Hematopoietic multipotent progenitor cell treated with erythropoietin and hydrocortisone succinate and interleukin-3 and kit ligand, for 8 days (in vitro differentiated cells): ENCODE measurements at regions not wholly inside any gene's neighbourhood (a gene's known extent, or its start where the extent isn't known, plus 50 kb on each side); places are given as distances from the start of the nearest gene placed in this dataset.
"Not testable (repeated sequence)": the region's sequence is repeated elsewhere in the genome, so short reads cannot be mapped to it uniquely, and the experiment has no call there.

ENCODE experiments used
- DNase-seq: peaks from one replicate; pipeline ENCODE4 v3.0.0-alpha.2; 2015

GRCh38 chr12:20003252-20003651 lies 365.1 kb upstream of the PDE3A start:
- no peak for DNase-seq

- DNase-seq, result no peak
These were observed 363.4 kb upstream of the PDE3A start for GRCh38 chr12:20004952-20005351.

GRCh38 chr12:20006871-20007730 lies 361.2 kb upstream of the PDE3A start:
- DNase-seq, result no peak

GRCh38 chr12:20009965-20010364 lies 358.4 kb upstream of the PDE3A start:
- DNase-seq, result not testable (repeated sequence)

- DNase-seq, result no peak
These were observed 357.1 kb upstream of the PDE3A start for GRCh38 chr12:20011200-20011599.

GRCh38 chr12:20017802-20018201 lies 350.5 kb upstream of the PDE3A start:
- DNase-seq, result no peak

GRCh38 chr12:20018406-20018805 lies 349.9 kb upstream of the PDE3A start:
- no peak for DNase-seq

GRCh38 chr12:20024194-20024593 lies 344.1 kb upstream of the PDE3A start:
- DNase-seq, result no peak

- no peak for DNase-seq
These were observed 340.3 kb upstream of the PDE3A start for GRCh38 chr12:20028033-20028432.

- no peak for DNase-seq
These were observed 337.5 kb upstream of the PDE3A start for GRCh38 chr12:20030826-20031225.

- no peak for DNase-seq
These were observed 328.8 kb upstream of the PDE3A start for GRCh38 chr12:20039562-20039961.

- DNase-seq, result no peak
These were observed 328.2 kb upstream of the PDE3A start for GRCh38 chr12:20040184-20040583.

GRCh38 chr12:20040831-20041230 lies 327.5 kb upstream of the PDE3A start:
- DNase-seq, result no peak

GRCh38 chr12:20044351-20044750 lies 324.0 kb upstream of the PDE3A start:
- DNase-seq, result no peak

GRCh38 chr12:20044846-20045245 lies 323.5 kb upstream of the PDE3A start:
- DNase-seq, result no peak

GRCh38 chr12:20047901-20048300 lies 320.4 kb upstream of the PDE3A start:
- DNase-seq, result no peak

- no peak for DNase-seq
These were observed 318.1 kb upstream of the PDE3A start for GRCh38 chr12:20050221-20050620.

- DNase-seq, result no peak
These were observed 314.6 kb upstream of the PDE3A start for GRCh38 chr12:20053782-20054181.

GRCh38 chr12:20055856-20056255 lies 312.5 kb upstream of the PDE3A start:
- DNase-seq, result no peak

- no peak for DNase-seq
These were observed 310.9 kb upstream of the PDE3A start for GRCh38 chr12:20057398-20057797.

- no peak for DNase-seq
These were observed 305.2 kb upstream of the PDE3A start for GRCh38 chr12:20063116-20063515.

GRCh38 chr12:20077618-20078017 lies 290.7 kb upstream of the PDE3A start:
- no peak for DNase-seq

- DNase-seq, result no peak
These were observed 279.3 kb upstream of the PDE3A start for GRCh38 chr12:20089077-20089476.

- DNase-seq, result not testable (repeated sequence)
These were observed 275.0 kb upstream of the PDE3A start for GRCh38 chr12:20093190-20093810.

GRCh38 chr12:20096430-20096829 lies 271.9 kb upstream of the PDE3A start:
- DNase-seq, result no peak
